IMR-90 (cell line): ENCODE measurements at regions not wholly inside any gene's neighbourhood (a gene's known extent, or its start where the extent isn't known, plus 50 kb on each side); places are given as distances from the start of the nearest gene placed in this dataset.

ENCODE experiments used
- ATAC-seq: fragments of 200-7000 bp; cut with Tn5 transposase; 2 replicates; pipeline ENCODE4 v1.9.1; 2020; ENCODE audit warnings: low read depth, mild to moderate bottlenecking, moderate library complexity
- BruUV-seq: library from RNA; stranded (reverse); fragments of 400-500 nt; replicated peaks from 2 replicates; lab custom pipeline; 2021; lab: Mats Ljungman, UMichigan
- CTCF ChIA-PET: fragments of 300-600 bp; formaldehyde crosslinking; extraction: SDS; loops from one replicate; lab custom pipeline; 2021; ENCODE audit warnings: antibody characterized with exemption; lab: Yijun Ruan, JAX
- POLR2A ChIA-PET: fragments of 300-600 bp; sonication (Branson Sonifier 250); formaldehyde crosslinking; loops from one replicate; lab custom pipeline; 2022; ENCODE audit warnings: antibody characterized with exemption; ENCODE audit not compliant: unreplicated experiment; lab: Charles Lee
- DNase-seq: peaks from one replicate; pipeline ENCODE4 v3.0.0; 2013
- H2AFZ ChIP-seq: replicated peaks from 2 replicates; pipeline ENCODE3; 2013; ENCODE audit warnings: low read length, mild to moderate bottlenecking; ENCODE audit not compliant: poor library complexity
- H2AK5ac ChIP-seq: 2 replicates; pipeline ENCODE4 v1.6.1; 2013; ENCODE audit warnings: low read depth, low read length, inconsistent platforms
- H2AK9ac ChIP-seq: replicated peaks from 2 replicates; pipeline ENCODE3; 2013; ENCODE audit warnings: mild to moderate bottlenecking, low read depth, low read length, moderate library complexity; ENCODE audit not compliant: poor library complexity
- H2BK120ac ChIP-seq: 2 replicates; pipeline ENCODE4 v1.6.1; 2013; ENCODE audit warnings: low read depth, low read length, inconsistent platforms
- H2BK15ac ChIP-seq: 3 replicates; pipeline ENCODE4 v1.6.1; 2013; ENCODE audit warnings: low read depth, low read length, inconsistent platforms
- H2BK20ac ChIP-seq: 2 replicates; pipeline ENCODE4 v1.6.1; 2013; ENCODE audit warnings: low read depth, mild to moderate bottlenecking, inconsistent platforms, low read length, moderate library complexity
- H2BK5ac ChIP-seq: 2 replicates; pipeline ENCODE4 v1.6.1; 2013; ENCODE audit warnings: mild to moderate bottlenecking, low read depth, low read length, inconsistent platforms; ENCODE audit not compliant: poor library complexity, severe bottlenecking
- H3K14ac ChIP-seq: replicated peaks from 2 replicates; pipeline ENCODE4 v1.6.1; 2013; ENCODE audit warnings: low read depth, low read length, inconsistent platforms
- H3K18ac ChIP-seq: 2 replicates; pipeline ENCODE4 v1.6.1; 2013; ENCODE audit warnings: low read depth, low read length, control low read depth
- H3K23ac ChIP-seq: 2 replicates; pipeline ENCODE4 v1.6.1; 2013; ENCODE audit warnings: low read depth, low read length, inconsistent platforms
- H3K27ac ChIP-seq: 2 replicates; pipeline ENCODE4 v1.5.1; 2013; ENCODE audit warnings: mild to moderate bottlenecking, control low read depth, low read length; ENCODE audit not compliant: insufficient read depth
- H3K27me3 ChIP-seq: 2 replicates; pipeline ENCODE4 v1.6.1; 2013; ENCODE audit warnings: low read length; ENCODE audit not compliant: control insufficient read depth, insufficient read depth
- H3K36me3 ChIP-seq: 2 replicates; pipeline ENCODE4 v1.6.1; 2013; ENCODE audit warnings: low read length, mixed read lengths; ENCODE audit not compliant: control insufficient read depth, insufficient read depth
- H3K4ac ChIP-seq: 2 replicates; pipeline ENCODE4 v1.6.1; 2013; ENCODE audit warnings: low read depth, low read length, inconsistent platforms
- H3K4me1 ChIP-seq: 2 replicates; pipeline ENCODE4 v1.6.1; 2013; ENCODE audit warnings: low read length, mixed read lengths; ENCODE audit not compliant: control insufficient read depth, insufficient read depth
- H3K4me2 ChIP-seq: 2 replicates; pipeline ENCODE4 v1.6.1; 2013; ENCODE audit warnings: low read depth, mild to moderate bottlenecking, control low read depth, low read length, moderate library complexity
- H3K4me3 ChIP-seq: 2 replicates; pipeline ENCODE4 v1.5.1; 2013; ENCODE audit warnings: low read depth, mild to moderate bottlenecking, control low read depth, low read length, moderate library complexity; ENCODE audit not compliant: insufficient read depth
- H3K56ac ChIP-seq: 2 replicates; pipeline ENCODE4 v1.6.1; 2013; ENCODE audit warnings: low read length, inconsistent platforms; ENCODE audit not compliant: insufficient read depth; ENCODE audit errors: extremely low read depth
- H3K79me1 ChIP-seq, 2 experiments: 2 replicates each; pipeline ENCODE4 v1.6.1; 2013; ENCODE audit warnings: low read length in 2 of 2, inconsistent platforms in 1 of 2, low read depth in 1 of 2
- H3K9ac ChIP-seq: 2 replicates; pipeline ENCODE4 v1.6.1; 2013; ENCODE audit warnings: low read depth, low read length, control low read depth
- H3K9me1 ChIP-seq: 2 replicates; pipeline ENCODE4 v1.6.1; 2013; ENCODE audit warnings: low read length, inconsistent platforms; ENCODE audit not compliant: insufficient read depth
- H3K9me3 ChIP-seq: 2 replicates; pipeline ENCODE4 v1.6.1; 2013; ENCODE audit warnings: low read length; ENCODE audit not compliant: control insufficient read depth, insufficient read depth
- H4K20me1 ChIP-seq: 2 replicates; pipeline ENCODE4 v1.6.1; 2013; ENCODE audit warnings: low read length, inconsistent platforms; ENCODE audit not compliant: insufficient read depth
- H4K5ac ChIP-seq: 2 replicates; pipeline ENCODE4 v1.6.1; 2013; ENCODE audit warnings: mild to moderate bottlenecking, low read depth, low read length, control low read depth
- H4K8ac ChIP-seq, 2 experiments: 2 replicates each; pipeline ENCODE4 v1.6.1; 2013; ENCODE audit warnings: low read depth in 2 of 2, low read length in 2 of 2, control low read depth in 1 of 2, inconsistent platforms in 1 of 2
- H4K91ac ChIP-seq: 2 replicates; pipeline ENCODE4 v1.6.1; 2013; ENCODE audit warnings: low read depth, low read length, inconsistent platforms; ENCODE audit not compliant: insufficient read depth
- FOS ChIP-seq: fragments of 150-350 bp; IDR thresholded peaks from 2 replicates; pipeline ENCODE4 v1.6.1; 2016; ENCODE audit warnings: low read depth, low read length
- MAFK ChIP-seq: IDR thresholded peaks from 2 replicates; pipeline ENCODE4 v1.6.1; 2012; ENCODE audit warnings: low read depth, low read length, improper control_type of control experiment
- USF2 ChIP-seq: fragments of 150-350 bp; IDR thresholded peaks from 2 replicates; pipeline ENCODE4 v1.6.1; 2017; ENCODE audit warnings: mild to moderate bottlenecking, antibody characterized with exemption, low read length, low read depth
- WGBS, 2 experiments: methylation state at CpG; one replicate each; pipeline versions ENCODE4 v1.1.5 to v1.1.7; 2013; ENCODE audit warnings: missing lambda C conversion rate in 2 of 2; ENCODE audit not compliant: insufficient read length in 1 of 2; ENCODE audit errors: extremely low coverage in 2 of 2; 5-methylcytosine and 5-hydroxymethylcytosine counted together
- dilution Hi-C: fragments of 300-500 bp; cut with HindIII; formaldehyde crosslinking; loops from one replicate; pipeline ENCODE4 v1.14.3; 2018; ENCODE audit warnings: low sequenced_read_pairs; ENCODE audit not compliant: unreplicated experiment
- in situ Hi-C: fragments of 300-500 bp; cut with MboI; formaldehyde crosslinking; loops from 3 replicates; pipeline ENCODE4 v1.14.3; 2019; ENCODE audit warnings: low sequenced_read_pairs, inconsistent platforms, mixed read lengths
- intact Hi-C: fragments of 100-400 bp; cut with micrococcal nuclease; formaldehyde crosslinking; loops from 2 replicates; pipeline ENCODE4 v1.10.0; 2022

GRCh38 chr6:146943664-146944063 is 260.6 kb upstream of the STXBP5 start:
- no peak overlapping the region for H4K5ac ChIP-seq
- no peak overlapping the region for H2BK20ac ChIP-seq
- H3K79me1 ChIP-seq = no peaks in the 10 kb centered on the region
- no peak overlapping the region for H3K23ac ChIP-seq
- no peak overlapping the region for H3K27ac ChIP-seq
- H4K20me1 ChIP-seq = no peaks in the 10 kb centered on the region
- WGBS, 2 experiments = no CpG with 5 or more reads among the region's 4 CpGs
- H3K4ac ChIP-seq = no peak overlapping the region
- no peak for DNase-seq
- H4K8ac ChIP-seq = no peak overlapping the region
- no peak overlapping the region for H3K56ac ChIP-seq
- TF ChIP-seq MAFK (no peak), FOS (no peak), USF2 (no peak)
- H2AK5ac ChIP-seq = no peak overlapping the region
- no peak overlapping the region for H2BK15ac ChIP-seq
- H2BK5ac ChIP-seq = no peak overlapping the region
- H2AFZ ChIP-seq = no peak overlapping the region
- no peak overlapping the region for H3K18ac ChIP-seq
- H3K14ac ChIP-seq = no peak overlapping the region
- intact Hi-C loops (no loop called here), dilution Hi-C loops (no loop called here), in situ Hi-C loops (no loop called here)
- no peak overlapping the region for H2AK9ac ChIP-seq
- H4K91ac ChIP-seq = no peak overlapping the region
- no peak overlapping the region for H3K9ac ChIP-seq
- H3K36me3 ChIP-seq = no peaks in the 10 kb centered on the region
- no peak for ATAC-seq
- H3K9me1 ChIP-seq = no peaks in the 10 kb centered on the region
- no peaks in the 10 kb centered on the region; the same call in 1 of the 2 replicates for H3K4me1 ChIP-seq
- ChIA-PET POLR2A (no interaction called here), CTCF (no interaction called here)
- no TSS peak for BruUV-seq
- H2BK120ac ChIP-seq = no peak overlapping the region
- no peaks in the 10 kb centered on the region for H3K27me3 ChIP-seq
- peaks cover 6% of the 10 kb centered on the region for H3K9me3 ChIP-seq
- H3K4me3 ChIP-seq = no peak overlapping the region
- H3K4me2 ChIP-seq = no peak overlapping the region
